GM12878 (cell line): ENCODE measurements at regions not wholly inside any gene's neighbourhood (a gene's known extent, or its start where the extent isn't known, plus 50 kb on each side); places are given as distances from the start of the nearest gene placed in this dataset.

Source experiments
- BACH1 ChIP-seq: fragments of 450-650 bp; IDR thresholded peaks from 2 replicates; pipeline ENCODE4 v1.6.1; 2017; ENCODE audit warnings: mild to moderate bottlenecking, borderline replicate concordance
- CREB1 ChIP-seq: IDR thresholded peaks from 2 replicates; pipeline ENCODE4 v1.6.1; 2012; ENCODE audit warnings: low read depth, mild to moderate bottlenecking, inconsistent platforms
- EED ChIP-seq: sonication (generic); IDR thresholded peaks from 2 replicates; pipeline ENCODE4 v1.6.1; 2016; ENCODE audit warnings: antibody characterized with exemption, low read depth
- FOXM1 ChIP-seq: IDR thresholded peaks from 2 replicates; pipeline ENCODE4 v1.6.1; 2012; ENCODE audit warnings: low read depth, mild to moderate bottlenecking, inconsistent platforms, low read length, moderate library complexity
- HSF1 ChIP-seq: fragments of 150-350 bp; IDR thresholded peaks from 2 replicates; pipeline ENCODE4 v1.6.1; 2014; ENCODE audit warnings: mild to moderate bottlenecking, low read depth, low read length
- MTA3 ChIP-seq: IDR thresholded peaks from 2 replicates; pipeline ENCODE4 v1.6.1; 2012; ENCODE audit warnings: low read length, inconsistent platforms, borderline replicate concordance
- NBN ChIP-seq: fragments of 450-650 bp; IDR thresholded peaks from 2 replicates; pipeline ENCODE4 v1.6.1; 2016
- NFXL1 ChIP-seq: fragments of 450-650 bp; IDR thresholded peaks from 2 replicates; pipeline ENCODE4 v1.6.1; 2017; ENCODE audit warnings: antibody characterized with exemption, mild to moderate bottlenecking, borderline replicate concordance
- NFYB ChIP-seq: IDR thresholded peaks from 2 replicates; pipeline ENCODE4 v1.6.1; 2011; ENCODE audit warnings: low read depth, mild to moderate bottlenecking, low read length, improper control_type of control experiment, moderate library complexity; ENCODE audit not compliant: insufficient read depth
- POLR2AphosphoS2 ChIP-seq: IDR thresholded peaks from 2 replicates; pipeline ENCODE4 v1.6.1; 2011; ENCODE audit warnings: low read depth, mild to moderate bottlenecking, low read length, improper control_type of control experiment, moderate library complexity
- SMC3 ChIP-seq: IDR thresholded peaks from 2 replicates; pipeline ENCODE4 v1.6.1; 2011; ENCODE audit warnings: low read length, improper control_type of control experiment, borderline replicate concordance
- SP1 ChIP-seq: IDR thresholded peaks from one replicate; pipeline ENCODE4 v1.6.1; 2011; ENCODE audit warnings: low read depth, low read length
- USF2 ChIP-seq: IDR thresholded peaks from 2 replicates; pipeline ENCODE4 v1.6.1; 2011; ENCODE audit warnings: low read depth, low read length, improper control_type of control experiment, borderline replicate concordance
- ZNF274 ChIP-seq: IDR thresholded peaks from one replicate; pipeline ENCODE4 v1.8.0; 2011; ENCODE audit not compliant: insufficient read length, insufficient read depth
- ZNF592 ChIP-seq: fragments of 450-650 bp; IDR thresholded peaks from 2 replicates; pipeline ENCODE4 v1.6.1; 2017; ENCODE audit warnings: mild to moderate bottlenecking, moderate library complexity

GRCh38 chr11:32497951-32498350 lies 62.6 kb upstream of the WT1 start (continued):
- no peak for TF ChIP-seq ZNF592
- no peak for TF ChIP-seq MTA3
- TF ChIP-seq ZNF274: no peak
- TF ChIP-seq EED: no peak
- TF ChIP-seq SMC3: no peak
- TF ChIP-seq HSF1: no peak
- TF ChIP-seq NBN: no peak
- TF ChIP-seq FOXM1: no peak
- no peak for TF ChIP-seq POLR2AphosphoS2
- TF ChIP-seq BACH1: no peak
- no peak for TF ChIP-seq NFYB
- TF ChIP-seq NFXL1: no peak
- no peak for TF ChIP-seq USF2
- TF ChIP-seq CREB1: no peak
- no peak for TF ChIP-seq SP1
